Activated naive CD8-positive, alpha-beta T cell treated with anti-CD3 and anti-CD28 coated beads, Interleukin-2, amount 50 U/mL, for 24 hours (primary cell): ENCODE measurements at regions not wholly inside any gene's neighbourhood (a gene's known extent, or its start where the extent isn't known, plus 50 kb on each side); places are given as distances from the start of the nearest gene placed in this dataset.

ENCODE experiments used
- ATAC-seq: fragments of 150-1000 bp; cut with Tn5 transposase; one replicate; pipeline ENCODE4 v1.10.0; 2021
- DNase-seq: peaks from one replicate; pipeline ENCODE4 v3.0.0; 2021
- H3K27ac Mint-ChIP-seq: one replicate; pipeline ENCODE4 v1.8.0; 2021; ENCODE audit warnings: mild to moderate bottlenecking, mixed read lengths
- H3K27me3 Mint-ChIP-seq: one replicate; pipeline ENCODE4 v1.8.0; 2021; ENCODE audit warnings: mixed read lengths
- H3K36me3 Mint-ChIP-seq: one replicate; pipeline ENCODE4 v1.8.0; 2021; ENCODE audit warnings: low read depth, mixed read lengths
- H3K4me1 Mint-ChIP-seq: one replicate; pipeline ENCODE4 v1.8.0; 2021; ENCODE audit warnings: mixed read lengths
- H3K4me3 Mint-ChIP-seq: one replicate; pipeline ENCODE4 v1.8.0; 2021; ENCODE audit warnings: mild to moderate bottlenecking, moderate library complexity, mixed read lengths
- H3K9me3 Mint-ChIP-seq: one replicate; pipeline ENCODE4 v1.8.0; 2021; ENCODE audit warnings: mixed read lengths

DNA sequence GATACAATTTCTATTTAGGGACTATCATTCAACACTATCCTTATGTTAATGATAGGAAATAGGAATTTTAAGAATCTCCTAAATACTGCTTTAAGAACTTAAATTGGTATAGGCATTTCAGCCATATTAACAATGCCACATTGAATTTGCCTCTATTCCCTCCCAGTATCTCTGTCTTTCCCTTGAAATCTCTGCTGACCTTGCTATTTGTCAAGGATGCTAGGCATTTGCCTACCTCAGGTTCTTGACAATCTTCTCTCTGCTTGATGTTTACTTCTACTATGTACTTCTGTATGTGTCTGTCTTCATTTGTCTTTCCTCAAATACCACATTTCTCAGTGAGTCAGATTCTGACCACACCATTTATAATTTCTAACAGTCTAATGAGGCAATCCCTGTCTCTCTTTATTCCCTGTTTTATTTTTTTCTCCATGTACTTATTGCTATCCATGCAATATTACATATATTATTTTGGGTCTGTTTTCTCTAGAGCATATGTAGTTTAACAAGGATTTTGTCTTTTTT is 1461.4 kb upstream of the CDH9 start:
- H3K9me3 Mint-ChIP-seq = peaks cover 4% of the 10 kb centered on the region
- ATAC-seq (no peak), DNase-seq (no peak)

DNA sequence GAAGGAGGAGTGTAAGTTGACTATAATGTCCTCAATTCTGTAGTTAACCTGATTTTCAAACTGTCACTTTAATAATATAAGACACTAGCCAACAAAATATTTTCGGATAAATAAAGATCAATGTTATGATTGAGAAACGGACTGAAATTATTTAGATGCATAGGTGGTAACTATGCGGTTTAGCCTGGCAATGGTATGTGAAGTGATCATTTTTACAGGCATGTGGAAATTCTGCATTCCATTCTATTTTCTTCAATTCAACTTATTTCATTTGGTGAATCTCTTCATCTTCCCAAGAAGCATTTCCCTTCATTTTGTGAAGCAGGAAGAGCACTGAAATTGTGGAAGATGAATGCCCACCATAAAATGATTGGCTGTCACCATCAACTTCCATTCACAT is 1457.5 kb upstream of the CDH9 start:
- no peak overlapping the region for H3K27ac Mint-ChIP-seq
- H3K27me3 Mint-ChIP-seq = no peaks in the 10 kb centered on the region
- H3K9me3 Mint-ChIP-seq = peaks cover 12% of the 10 kb centered on the region
- H3K4me1 Mint-ChIP-seq = no peaks in the 10 kb centered on the region
- DNase-seq (no peak), ATAC-seq (no peak)
- no peak overlapping the region for H3K4me3 Mint-ChIP-seq
- no peaks in the 10 kb centered on the region for H3K36me3 Mint-ChIP-seq

More for the DNA sequence above, 1461.4 kb upstream of the CDH9 start:
- Mint-ChIP-seq H3K36me3 (no peaks in the 10 kb centered on the region), H3K4me3 (no peak overlapping the region), H3K27ac (no peak overlapping the region), H3K27me3 (no peaks in the 10 kb centered on the region), H3K4me1 (no peaks in the 10 kb centered on the region)

DNA sequence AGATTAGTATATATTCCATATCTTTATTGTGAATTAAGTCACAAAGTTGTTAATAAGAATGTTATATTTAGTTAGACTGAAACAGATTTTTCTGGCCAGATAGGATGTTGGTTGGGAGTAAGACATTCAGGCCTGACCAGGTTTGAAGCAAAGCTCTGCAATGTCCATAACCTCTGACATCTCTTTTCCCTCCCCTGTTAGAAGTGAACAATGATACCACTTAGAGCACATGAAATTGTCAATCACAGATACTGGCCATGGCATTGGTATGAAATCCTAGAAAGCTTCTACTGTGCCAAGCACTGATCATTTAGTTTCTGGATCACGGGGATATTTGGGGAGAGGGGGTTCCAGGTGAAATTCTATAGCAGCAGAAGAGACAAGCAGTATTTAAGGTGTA is 1455.1 kb upstream of the CDH9 start:
- H3K4me3 Mint-ChIP-seq = no peak overlapping the region
- H3K27me3 Mint-ChIP-seq = no peaks in the 10 kb centered on the region
- no peak overlapping the region for H3K27ac Mint-ChIP-seq
- no peaks in the 10 kb centered on the region for H3K36me3 Mint-ChIP-seq
- no peaks in the 10 kb centered on the region for H3K4me1 Mint-ChIP-seq
- no peak for ATAC-seq
- DNase-seq = no peak
- H3K9me3 Mint-ChIP-seq = peaks cover 13% of the 10 kb centered on the region

DNA sequence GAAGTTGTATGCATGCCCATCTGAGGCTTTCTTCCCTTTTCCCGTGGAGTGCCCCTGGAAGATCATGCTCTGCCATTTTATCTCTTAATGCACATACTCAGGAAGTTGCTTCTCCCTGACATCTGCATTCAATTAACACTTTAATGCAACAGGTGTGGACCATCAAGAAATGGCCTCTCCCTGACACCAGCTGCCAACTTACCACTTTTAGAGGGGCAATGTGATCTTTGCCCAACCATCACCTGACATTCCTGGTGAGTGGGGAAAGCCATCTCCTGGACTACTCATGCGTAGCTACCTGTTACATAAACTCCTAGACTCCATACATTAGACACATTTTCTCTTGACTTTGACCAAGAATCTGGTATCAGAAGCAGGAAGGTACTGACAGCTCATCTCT is 1450.4 kb upstream of the CDH9 start:
- H3K27ac Mint-ChIP-seq = no peak overlapping the region
- DNase-seq (no peak), ATAC-seq (no peak)
- H3K9me3 Mint-ChIP-seq = peaks cover 16% of the 10 kb centered on the region
- no peaks in the 10 kb centered on the region for H3K4me1 Mint-ChIP-seq
- no peaks in the 10 kb centered on the region for H3K36me3 Mint-ChIP-seq
- no peaks in the 10 kb centered on the region for H3K27me3 Mint-ChIP-seq
- H3K4me3 Mint-ChIP-seq = no peak overlapping the region

DNA sequence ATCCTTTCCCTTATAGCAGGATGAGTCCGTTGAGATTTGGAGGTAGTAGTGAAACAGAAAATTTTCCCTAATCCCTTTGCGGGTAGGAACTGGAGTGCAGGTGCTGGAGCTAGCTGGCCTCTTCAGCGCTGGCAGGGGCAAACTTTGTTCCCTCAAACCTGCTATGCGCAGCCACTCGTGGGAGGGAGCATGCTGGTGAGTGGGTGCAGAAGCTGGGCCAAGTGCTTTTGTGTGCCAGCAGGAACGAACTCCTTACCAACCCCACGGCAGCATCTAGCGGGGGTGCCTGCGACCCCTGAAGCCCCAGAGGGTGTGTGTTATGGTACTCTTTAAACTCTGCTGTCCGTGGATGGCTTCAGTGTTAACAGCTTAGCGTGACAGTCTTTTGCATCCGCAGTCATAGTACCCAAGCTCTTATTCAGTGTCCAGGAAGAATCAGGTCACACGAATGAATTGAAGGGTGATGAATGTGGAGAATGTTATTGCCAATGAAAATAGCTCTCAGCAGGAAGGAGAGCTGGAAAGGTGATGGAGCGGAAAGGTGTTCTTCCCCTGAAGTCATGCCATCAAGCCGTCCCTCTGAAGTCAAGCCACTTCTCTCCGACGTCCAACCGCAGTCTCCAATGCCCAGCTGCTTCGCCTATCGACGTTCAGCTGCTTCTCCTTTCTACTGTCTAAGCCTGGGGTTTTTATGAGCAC is 1445.1 kb upstream of the CDH9 start:
- H3K4me3 Mint-ChIP-seq = no peak overlapping the region
- no peak for DNase-seq
- no peak for ATAC-seq
- H3K9me3 Mint-ChIP-seq = peaks cover 3% of the 10 kb centered on the region
- H3K27me3 Mint-ChIP-seq = no peaks in the 10 kb centered on the region
- no peaks in the 10 kb centered on the region for H3K36me3 Mint-ChIP-seq
- H3K4me1 Mint-ChIP-seq = no peaks in the 10 kb centered on the region
- no peak overlapping the region for H3K27ac Mint-ChIP-seq

DNA sequence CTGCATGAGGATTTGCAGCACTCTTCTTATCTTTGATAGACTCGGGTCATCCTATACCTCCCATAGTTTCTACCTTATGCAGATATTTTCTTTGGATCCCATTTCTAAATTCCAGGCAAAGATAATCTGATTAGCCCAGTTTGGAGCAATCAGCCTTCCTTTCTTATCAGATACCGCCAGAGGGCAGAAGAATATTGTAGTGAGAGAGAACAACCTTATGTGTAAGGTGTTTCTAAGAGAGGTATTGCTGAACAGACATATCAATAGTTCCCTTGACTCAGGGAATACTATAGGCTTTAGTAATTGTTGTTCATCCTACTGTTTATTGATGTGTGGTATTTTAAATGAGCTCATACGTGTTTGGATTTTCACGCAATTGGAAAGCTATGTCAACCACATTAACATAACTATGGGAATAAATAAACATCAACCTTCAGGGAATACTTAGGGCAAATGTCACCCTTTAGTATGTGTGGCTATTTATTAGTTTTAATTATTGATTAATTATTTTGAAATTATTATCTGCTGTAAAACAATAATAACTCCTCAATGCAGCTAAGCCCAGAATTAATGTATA is 1435.2 kb upstream of the CDH9 start:
- Mint-ChIP-seq H3K4me3 (no peak overlapping the region), H3K9me3 (peaks cover 19% of the 10 kb centered on the region), H3K27me3 (no peaks in the 10 kb centered on the region), H3K36me3 (no peaks in the 10 kb centered on the region), H3K27ac (no peak overlapping the region), H3K4me1 (no peaks in the 10 kb centered on the region)
- ATAC-seq = no peak
- no peak for DNase-seq

DNA sequence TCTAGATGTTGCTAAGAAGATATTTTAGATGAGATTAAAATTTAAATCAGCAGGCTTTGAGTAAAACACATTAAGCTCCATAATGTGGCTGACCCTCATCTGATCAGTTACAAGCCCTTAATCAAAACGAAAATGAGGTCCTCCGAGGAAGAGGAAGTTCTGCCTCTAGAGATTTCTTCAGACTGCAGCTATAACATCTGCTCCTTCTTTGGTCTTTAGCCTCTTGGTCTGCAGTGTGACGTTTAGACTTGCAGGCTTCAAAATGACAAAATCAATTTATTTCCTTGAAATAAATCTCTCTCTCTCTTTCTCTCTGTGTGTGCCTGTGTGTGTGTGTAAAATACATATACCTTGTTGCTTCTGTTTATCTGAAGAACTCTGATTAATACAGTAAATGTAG is 1429.8 kb upstream of the CDH9 start:
- ATAC-seq = no peak
- H3K27me3 Mint-ChIP-seq = no peaks in the 10 kb centered on the region
- H3K4me3 Mint-ChIP-seq = no peak overlapping the region
- peaks cover 30% of the 10 kb centered on the region for H3K9me3 Mint-ChIP-seq
- no peak for DNase-seq
- H3K27ac Mint-ChIP-seq = no peak overlapping the region
- H3K4me1 Mint-ChIP-seq = no peaks in the 10 kb centered on the region
- H3K36me3 Mint-ChIP-seq = no peaks in the 10 kb centered on the region

DNA sequence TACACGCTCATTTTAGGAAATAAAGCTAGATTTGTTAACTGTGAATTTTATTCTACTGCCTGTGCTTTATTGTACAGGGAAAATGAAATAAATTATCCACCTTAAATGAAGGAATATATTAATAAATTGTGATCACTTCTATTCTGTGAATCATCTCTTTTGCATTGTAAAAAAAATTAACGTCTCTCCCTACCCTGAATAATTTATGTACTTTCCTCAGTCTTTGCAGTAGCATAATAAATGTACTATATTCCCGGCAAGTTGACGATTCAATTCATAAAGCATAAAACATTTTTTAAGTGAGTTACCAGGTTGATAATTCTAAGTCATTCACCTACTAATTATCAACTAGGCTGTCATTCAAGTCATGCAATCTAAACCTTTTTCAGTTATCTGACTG is 1425.3 kb upstream of the CDH9 start:
- Mint-ChIP-seq H3K4me1 (no peaks in the 10 kb centered on the region), H3K4me3 (no peak overlapping the region), H3K9me3 (peaks cover 18% of the 10 kb centered on the region), H3K27ac (no peak overlapping the region), H3K27me3 (no peaks in the 10 kb centered on the region), H3K36me3 (no peaks in the 10 kb centered on the region)
- DNase-seq (no peak), ATAC-seq (no peak)

DNA sequence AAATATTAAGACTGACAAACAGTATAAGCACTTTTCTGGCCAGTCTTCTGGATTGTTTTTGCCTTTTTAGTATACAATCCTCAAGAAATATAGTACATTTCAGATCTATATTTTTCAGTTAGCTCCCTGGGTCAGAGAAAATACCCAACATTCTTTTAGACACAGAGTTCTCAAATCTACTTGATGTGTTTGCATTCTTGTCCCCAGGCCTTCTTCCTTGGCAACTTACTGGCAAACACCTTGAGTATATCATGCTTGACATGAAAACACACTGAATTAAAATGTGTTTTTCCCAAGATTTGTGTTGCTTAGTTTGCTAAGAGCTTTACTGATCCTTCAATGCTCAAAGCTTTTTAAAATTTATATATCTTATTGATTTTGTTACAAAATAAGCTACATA is 1413.1 kb upstream of the CDH9 start:
- H3K27me3 Mint-ChIP-seq = no peaks in the 10 kb centered on the region

DNA sequence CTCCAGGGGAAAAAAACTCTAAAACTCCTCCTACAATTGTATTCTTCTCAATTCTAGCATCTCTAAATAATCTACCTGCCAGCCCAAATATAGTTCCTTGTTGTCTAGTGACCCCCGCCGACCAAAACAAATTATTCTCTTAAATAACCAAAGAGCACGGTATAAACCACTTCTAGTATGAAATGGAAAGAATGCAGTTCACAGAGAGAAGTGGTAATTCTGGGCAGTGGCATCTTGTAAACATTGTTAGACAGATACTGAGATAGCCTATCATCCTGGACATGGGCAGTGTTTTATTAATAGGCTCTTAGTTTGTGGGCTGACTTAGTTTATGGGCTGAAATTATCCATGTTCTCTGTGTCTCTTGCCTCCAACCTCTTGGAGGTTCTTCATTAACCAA is 1412.6 kb upstream of the CDH9 start:
- Mint-ChIP-seq H3K27ac (no peak overlapping the region), H3K4me3 (no peak overlapping the region), H3K27me3 (no peaks in the 10 kb centered on the region), H3K9me3 (peaks cover 18% of the 10 kb centered on the region), H3K36me3 (no peaks in the 10 kb centered on the region), H3K4me1 (no peaks in the 10 kb centered on the region)
- no peak for DNase-seq
- ATAC-seq = no peak

More for the DNA sequence above, 1413.1 kb upstream of the CDH9 start:
- DNase-seq (no peak), ATAC-seq (no peak)
- Mint-ChIP-seq H3K4me3 (no peak overlapping the region), H3K36me3 (no peaks in the 10 kb centered on the region), H3K27ac (no peak overlapping the region), H3K4me1 (no peaks in the 10 kb centered on the region), H3K9me3 (peaks cover 20% of the 10 kb centered on the region)

DNA sequence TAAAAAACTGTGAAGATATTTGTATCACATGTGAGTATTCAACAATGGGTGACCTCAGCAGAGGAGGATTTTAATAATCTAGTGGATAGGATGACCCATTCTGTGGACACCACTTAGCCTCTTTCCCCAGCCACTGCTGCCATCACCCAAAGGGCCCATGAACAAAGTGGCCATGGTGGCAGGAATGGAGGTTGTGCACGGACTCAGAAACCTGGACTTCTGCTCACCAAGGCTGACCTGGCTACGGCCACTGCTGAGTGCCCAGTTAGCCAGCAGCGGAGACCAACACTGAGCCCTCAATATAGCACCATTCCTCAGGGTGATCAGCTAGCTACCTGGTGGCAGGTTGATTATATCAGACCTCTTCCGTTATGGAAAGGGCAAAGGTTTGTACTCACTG is 1410.4 kb upstream of the CDH9 start:
- no peak for ATAC-seq
- H3K4me1 Mint-ChIP-seq = no peaks in the 10 kb centered on the region
- no peak overlapping the region for H3K27ac Mint-ChIP-seq
- H3K27me3 Mint-ChIP-seq = no peaks in the 10 kb centered on the region
- peaks cover 22% of the 10 kb centered on the region for H3K9me3 Mint-ChIP-seq
- no peak for DNase-seq
- H3K36me3 Mint-ChIP-seq = no peaks in the 10 kb centered on the region
- no peak overlapping the region for H3K4me3 Mint-ChIP-seq

DNA sequence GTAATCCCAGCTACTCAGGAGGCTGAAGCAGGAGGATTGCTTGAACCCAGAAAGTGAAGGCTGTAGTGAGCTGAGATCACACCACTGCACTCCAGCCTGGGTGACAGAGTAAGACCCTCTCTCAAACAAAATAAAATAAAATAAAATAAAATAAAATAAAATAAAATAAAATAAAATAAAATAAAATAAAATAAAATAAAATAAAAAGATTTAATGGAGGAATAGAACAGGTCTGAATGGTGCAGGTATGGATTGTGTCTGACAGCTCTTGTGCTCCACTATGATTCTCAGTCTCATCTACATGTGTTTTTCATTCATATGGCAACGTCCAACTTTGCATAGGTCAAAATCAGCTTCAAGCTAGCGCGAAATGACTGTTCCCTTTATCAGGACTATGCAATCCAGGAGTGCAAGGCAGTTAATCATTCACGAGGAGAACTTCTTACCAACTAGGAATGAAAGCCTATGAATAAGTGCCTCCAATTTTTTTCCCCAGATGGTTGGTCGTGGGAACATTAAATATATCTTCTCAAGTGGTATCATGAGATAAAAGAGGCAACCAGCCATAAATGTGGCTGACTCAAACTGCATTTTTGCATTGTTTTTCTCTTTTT is 1392.3 kb upstream of the CDH9 start:
- H3K9me3 Mint-ChIP-seq = peaks cover 17% of the 10 kb centered on the region
- no peak for ATAC-seq
- no peak overlapping the region for H3K27ac Mint-ChIP-seq
- no peak for DNase-seq
- no peaks in the 10 kb centered on the region for H3K4me1 Mint-ChIP-seq
- no peaks in the 10 kb centered on the region for H3K36me3 Mint-ChIP-seq
- H3K4me3 Mint-ChIP-seq = no peak overlapping the region
- H3K27me3 Mint-ChIP-seq = no peaks in the 10 kb centered on the region

DNA sequence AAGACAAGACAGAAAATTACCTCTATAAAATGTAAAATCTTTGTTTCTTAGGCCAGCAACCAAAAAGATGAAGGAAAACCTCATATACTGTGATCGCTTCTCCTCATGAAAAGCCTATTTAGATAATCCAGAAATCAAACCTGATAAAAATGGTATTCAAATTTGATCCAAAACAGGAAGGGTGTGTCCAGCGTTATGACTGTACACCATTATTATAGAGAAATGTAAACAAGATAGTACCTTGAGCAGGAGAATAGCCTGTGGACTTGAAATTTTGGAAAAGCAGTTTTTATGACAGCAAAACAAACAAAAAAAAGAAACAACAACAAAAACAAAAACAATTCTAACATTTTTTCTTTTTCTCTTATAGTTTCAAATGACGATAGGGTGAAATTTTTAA is 1382.8 kb upstream of the CDH9 start:
- Mint-ChIP-seq H3K27me3 (no peaks in the 10 kb centered on the region), H3K27ac (no peak overlapping the region), H3K4me3 (no peak overlapping the region), H3K36me3 (no peaks in the 10 kb centered on the region), H3K9me3 (peaks cover 31% of the 10 kb centered on the region), H3K4me1 (no peaks in the 10 kb centered on the region)
- ATAC-seq (no peak), DNase-seq (no peak)

DNA sequence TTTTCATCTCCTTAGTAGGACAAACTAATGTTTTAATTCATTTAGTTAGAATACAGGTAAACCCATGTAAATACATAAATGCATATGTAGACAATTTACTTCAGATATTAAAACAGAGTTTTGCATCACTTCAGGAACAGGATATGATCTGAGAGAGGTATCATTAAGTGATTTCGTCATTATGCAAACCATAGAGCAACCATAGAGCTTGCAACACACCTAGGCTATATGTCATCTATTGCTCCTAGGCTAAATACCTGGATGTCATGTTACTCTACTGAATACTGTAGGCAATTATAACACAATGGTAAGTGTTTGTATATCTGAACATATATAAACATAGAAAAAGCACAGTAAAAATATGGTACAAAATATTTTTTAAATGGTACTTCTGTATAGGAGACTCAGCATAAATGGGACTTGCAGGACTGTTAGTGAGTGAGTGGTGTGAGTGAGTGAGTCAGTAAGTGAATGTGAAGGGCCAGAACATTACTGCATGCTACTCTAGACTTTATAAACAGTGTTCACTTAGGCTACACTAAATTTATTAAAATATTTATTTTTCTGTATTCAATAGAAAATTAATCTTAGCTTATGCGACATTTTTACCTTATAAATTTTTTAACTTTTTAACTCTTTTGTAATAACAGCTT is 1377.5 kb upstream of the CDH9 start:
- no peak for DNase-seq
- no peak overlapping the region for H3K27ac Mint-ChIP-seq
- no peak overlapping the region for H3K4me3 Mint-ChIP-seq
- ATAC-seq = no peak
- H3K27me3 Mint-ChIP-seq = no peaks in the 10 kb centered on the region
- H3K4me1 Mint-ChIP-seq = no peaks in the 10 kb centered on the region
- H3K36me3 Mint-ChIP-seq = no peaks in the 10 kb centered on the region
- H3K9me3 Mint-ChIP-seq = peaks cover 21% of the 10 kb centered on the region

DNA sequence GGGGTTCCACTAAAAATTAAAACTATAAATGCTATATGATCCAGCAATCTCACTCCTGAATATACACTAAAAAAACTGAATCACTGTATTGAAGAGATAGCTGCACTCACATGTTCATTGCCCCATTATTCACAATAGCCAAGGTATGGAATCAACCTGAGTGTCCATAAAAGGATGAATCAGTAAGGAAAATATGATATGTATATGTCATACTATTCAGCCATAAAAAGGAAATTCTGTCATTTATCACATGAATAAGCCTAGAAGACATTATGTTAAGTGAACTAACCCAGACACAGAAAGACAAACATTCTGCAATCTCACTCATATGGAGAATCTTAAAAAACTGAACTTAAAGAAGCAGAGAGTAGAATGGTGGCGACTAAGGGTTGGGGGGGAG is 1376.2 kb upstream of the CDH9 start:
- no peak overlapping the region for H3K4me3 Mint-ChIP-seq
- H3K27me3 Mint-ChIP-seq = no peaks in the 10 kb centered on the region
- no peaks in the 10 kb centered on the region for H3K36me3 Mint-ChIP-seq
- ATAC-seq (no peak), DNase-seq (no peak)
- H3K4me1 Mint-ChIP-seq = no peaks in the 10 kb centered on the region
- H3K27ac Mint-ChIP-seq = no peak overlapping the region
- H3K9me3 Mint-ChIP-seq = peaks cover 21% of the 10 kb centered on the region
